GM18519 (cell line): ENCODE measurements at regions not wholly inside any gene's neighbourhood (a gene's known extent, or its start where the extent isn't known, plus 50 kb on each side); places are given as distances from the start of the nearest gene placed in this dataset.
"Not testable (repeated sequence)": the region's sequence is repeated elsewhere in the genome, so short reads cannot be mapped to it uniquely, and the experiment has no call there.

Experiments
- ATAC-seq: cut with Tn5 transposase; IDR thresholded peaks from one replicate; pipeline ENCODE4 v1.9.1; 2021; ENCODE audit warnings: mild to moderate bottlenecking, moderate library complexity; ENCODE audit not compliant: unreplicated experiment, low FRiP score

DNA sequence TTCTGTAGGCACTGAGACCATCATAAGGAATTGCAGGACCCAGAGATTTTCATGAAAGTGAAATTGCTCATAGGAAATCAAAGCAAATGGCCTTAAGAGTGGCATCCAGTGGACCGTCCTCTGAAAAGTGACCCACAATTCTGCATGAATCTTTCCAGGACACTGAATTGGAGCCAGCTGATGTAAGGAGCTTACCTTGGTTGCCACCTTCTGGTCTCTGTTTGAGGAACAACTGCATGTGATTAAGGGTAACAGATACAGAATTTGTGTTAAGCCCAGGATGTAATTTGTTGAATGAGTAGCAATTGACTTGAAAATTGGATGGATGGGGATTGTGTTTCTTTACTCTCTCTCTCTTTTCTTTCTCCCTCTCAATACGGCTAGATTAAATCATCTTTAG lies 49.9 kb upstream of the GAS1 start:
- ATAC-seq, result no peak

- no peak for ATAC-seq
Measured at GRCh38 chr9:86997951-86998350, 50.6 kb upstream of the GAS1 start.

DNA sequence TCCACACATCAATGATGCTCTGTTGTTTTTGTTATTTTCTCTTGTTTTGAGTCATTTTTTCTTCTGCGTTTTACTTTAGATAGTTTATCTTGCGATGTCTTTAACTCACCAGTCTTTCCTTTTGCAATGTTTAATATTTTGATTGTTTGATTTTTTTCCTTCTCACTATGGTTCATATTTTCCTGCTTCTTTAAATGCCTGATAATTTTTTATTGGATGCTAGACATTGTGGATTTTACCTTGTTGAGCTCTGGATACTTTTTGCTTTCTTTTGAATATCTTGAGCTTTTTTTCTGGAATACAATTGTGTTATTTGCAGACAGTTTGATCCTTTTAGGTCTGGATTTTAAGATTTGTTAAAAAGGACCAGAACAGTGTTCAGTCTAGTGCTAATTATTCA lies 55.2 kb upstream of the GAS1 start:
- ATAC-seq, result no peak

DNA sequence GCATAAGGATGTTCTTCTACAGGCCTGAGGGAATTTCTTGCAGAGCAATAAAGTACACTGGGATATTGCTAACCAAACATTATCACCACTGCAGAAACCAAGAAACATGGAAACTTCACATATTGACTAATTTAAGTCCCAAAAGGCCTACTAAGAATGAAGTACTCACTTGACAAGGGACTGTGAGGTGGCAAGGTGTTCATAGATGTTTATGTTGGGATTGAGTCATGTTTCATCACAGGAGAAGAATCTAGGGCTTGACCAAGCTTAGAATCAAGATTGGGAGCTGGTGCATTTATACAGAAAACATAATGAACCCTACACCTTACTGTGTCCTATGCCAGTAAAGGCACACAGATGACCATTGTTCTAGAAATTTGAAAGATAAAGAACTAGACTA lies 56.7 kb upstream of the GAS1 start:
- ATAC-seq, result no peak

- no peak for ATAC-seq
Measured at GRCh38 chr9:87006956-87007355, 59.6 kb upstream of the GAS1 start.

DNA sequence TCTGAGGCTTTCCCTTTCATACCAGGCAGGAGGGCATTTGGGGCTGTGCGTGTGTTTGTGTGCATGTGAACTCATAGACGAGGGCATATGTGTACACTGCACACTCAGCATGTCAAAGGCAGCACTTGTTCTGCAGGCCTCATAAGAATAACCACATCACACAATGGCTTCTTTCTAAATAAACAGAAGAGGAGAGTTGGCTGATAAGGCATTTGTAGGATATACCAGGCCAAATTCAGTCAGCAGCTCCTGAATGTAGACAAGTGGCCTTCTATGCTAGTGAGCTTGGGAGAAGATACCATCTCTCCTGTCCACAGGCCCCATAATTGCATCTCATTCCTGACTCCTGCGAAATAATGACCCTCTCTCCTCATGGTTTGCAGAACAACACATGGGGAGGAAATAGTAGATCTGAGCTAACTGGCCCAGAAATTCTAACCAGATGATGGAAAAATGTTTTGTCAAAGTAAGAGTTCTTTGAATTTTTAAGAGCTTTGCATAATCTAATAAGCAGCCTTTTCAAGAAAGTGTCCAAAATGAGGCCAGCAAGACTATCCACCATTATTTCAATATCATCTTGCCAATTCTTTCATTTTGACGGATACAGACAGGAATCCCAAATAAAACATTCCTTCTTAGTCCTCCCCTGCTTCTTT lies 60.5 kb upstream of the GAS1 start:
- ATAC-seq, result no peak

- no peak for ATAC-seq
Measured at GRCh38 chr9:87008667-87009066, 61.4 kb upstream of the GAS1 start.

- ATAC-seq, result no peak
Measured at GRCh38 chr9:87010626-87011025, 63.3 kb upstream of the GAS1 start.

GRCh38 chr9:87011551-87011950 lies 64.2 kb upstream of the GAS1 start:
- ATAC-seq, result no peak

- no peak for ATAC-seq
Measured at GRCh38 chr9:87013490-87013889, 66.2 kb upstream of the GAS1 start.

DNA sequence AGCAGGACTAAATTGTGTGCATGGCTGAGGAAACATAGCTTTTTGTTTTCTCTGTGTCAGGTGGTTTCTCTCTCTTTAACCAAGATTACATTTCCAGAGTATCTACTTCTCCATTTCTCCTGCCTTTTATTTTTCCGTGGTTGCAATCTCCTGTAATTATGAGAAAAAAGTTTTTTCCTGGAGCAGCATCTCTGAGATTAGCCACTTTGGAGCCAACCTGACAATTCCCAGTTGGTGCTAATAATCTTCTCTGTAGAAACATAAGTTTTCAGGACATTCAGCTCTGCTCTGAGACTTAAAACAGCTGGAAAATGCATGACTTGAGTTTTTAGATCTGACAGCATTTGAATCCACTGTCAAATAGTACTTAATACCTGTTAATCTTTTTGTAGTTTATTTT lies 67.1 kb upstream of the GAS1 start:
- ATAC-seq, result no peak

DNA sequence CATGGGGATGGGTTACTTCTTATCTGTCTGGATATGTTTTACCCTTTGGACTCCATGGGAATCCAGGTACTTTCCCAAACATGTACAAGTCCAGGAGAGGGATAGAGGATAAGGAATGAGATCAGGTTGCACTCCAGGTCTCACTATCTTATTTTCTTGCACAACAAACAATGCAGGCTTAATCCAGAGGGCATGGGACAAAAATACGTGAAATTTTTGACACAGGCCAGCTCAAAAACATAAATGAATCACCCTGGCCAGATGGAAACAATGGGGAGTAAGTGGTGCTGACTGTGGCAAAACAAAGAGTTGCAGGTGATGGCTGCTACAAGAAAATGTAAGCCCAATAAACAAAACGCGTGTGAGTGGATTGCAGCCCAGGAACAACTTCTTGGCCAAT lies 69.4 kb upstream of the GAS1 start:
- ATAC-seq, result no peak

- no peak for ATAC-seq
Measured at GRCh38 chr9:87020169-87020950, 73.1 kb upstream of the GAS1 start.

DNA sequence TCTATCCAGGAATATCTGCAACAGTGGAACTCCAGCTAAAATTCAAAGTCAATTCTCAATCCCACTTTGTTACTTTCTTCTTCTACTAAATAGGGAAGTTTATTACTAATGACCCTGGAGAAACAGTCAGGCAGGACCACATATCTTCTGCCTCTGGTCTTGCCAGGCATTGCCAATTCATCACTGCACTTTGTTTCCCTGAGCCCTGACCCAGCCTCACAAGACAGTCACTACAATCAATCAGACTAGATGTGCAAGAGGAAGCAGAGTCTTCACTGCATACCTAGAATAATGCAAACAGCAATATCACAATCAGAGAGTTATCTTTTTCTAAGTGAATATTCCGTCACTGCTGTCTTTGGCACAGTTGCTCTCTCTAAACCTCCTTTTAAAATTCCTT lies 74.9 kb upstream of the GAS1 start:
- ATAC-seq, result no peak

GRCh38 chr9:87026204-87026603 lies 78.9 kb upstream of the GAS1 start:
- no peak for ATAC-seq

DNA sequence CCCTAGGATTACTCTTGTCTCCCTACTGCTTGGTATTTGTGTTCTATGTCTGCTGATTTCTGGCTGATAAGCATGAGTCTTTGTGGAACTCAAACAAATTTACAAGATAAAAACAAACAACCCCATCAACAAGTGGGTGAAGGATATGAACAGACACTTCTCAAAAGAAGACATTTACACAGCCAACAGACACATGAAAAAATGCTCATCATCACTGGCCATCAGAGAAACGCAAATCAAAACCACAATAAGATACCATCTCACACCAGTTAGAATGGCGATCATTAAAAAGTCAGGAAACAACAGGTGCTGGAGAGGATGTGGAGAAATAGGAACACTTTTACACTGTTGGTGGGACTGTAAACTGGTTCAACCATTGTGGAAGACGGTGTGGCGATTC lies 81.5 kb upstream of the GAS1 start:
- ATAC-seq, result not testable (repeated sequence)

DNA sequence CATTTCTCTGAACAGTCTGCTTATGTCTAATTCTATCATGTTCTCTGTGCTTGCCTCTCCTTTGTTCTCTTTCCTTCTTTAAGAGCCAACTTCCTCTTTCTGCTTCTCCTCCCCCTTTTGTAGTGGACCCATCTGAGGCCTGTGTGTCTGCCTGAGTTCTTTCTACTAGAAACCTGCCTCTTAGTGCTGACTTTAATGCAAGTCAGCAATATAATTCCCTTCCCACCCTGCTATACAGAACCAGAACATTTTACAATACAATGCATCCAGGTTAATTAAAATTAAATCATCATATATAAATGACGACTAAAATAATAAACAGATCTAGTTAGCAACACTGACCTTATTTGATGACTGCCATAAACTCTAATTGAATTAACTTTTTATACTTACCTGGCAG lies 82.6 kb upstream of the GAS1 start:
- no peak for ATAC-seq

DNA sequence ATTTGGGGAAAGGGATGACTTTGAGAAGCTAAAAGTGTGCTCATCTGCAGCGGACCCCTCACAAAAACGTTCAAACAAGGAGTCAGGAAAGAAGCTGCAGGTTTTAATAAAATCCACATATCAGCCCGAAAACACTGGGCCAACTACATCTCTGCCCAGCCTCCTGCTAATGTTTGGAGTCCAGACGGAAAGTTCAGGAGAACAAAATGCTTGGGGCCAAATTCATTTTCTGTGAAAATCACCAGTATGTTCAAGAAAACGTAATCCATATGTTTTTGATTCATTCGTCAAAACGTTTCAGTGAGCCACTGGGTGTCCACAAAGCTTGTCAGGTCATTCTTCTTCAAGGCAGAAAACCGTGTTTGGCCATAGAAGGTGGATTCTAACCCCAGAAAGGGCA lies 87.5 kb upstream of the GAS1 start:
- no peak for ATAC-seq

DNA sequence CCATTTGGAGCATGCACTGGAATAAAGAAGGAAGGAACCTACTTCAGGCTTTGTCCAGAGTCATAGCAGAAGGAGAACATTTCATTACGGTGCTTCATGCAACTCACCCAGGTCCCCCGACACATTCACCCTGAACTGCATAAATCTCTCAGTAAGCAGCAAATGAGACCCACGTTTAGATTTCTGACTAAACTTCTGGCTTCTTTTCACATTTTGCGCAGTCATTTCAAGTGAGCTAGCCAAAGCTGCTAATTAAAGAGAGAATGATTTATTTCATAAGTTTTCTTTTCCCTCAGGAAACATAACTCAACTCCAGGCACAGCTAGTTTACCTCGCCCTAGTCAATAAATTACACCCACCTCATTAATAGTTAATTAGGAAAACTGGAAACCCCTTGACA lies 88.6 kb upstream of the GAS1 start:
- no peak for ATAC-seq

GRCh38 chr9:87036506-87036905 lies 89.2 kb upstream of the GAS1 start:
- ATAC-seq, result no peak

- no peak for ATAC-seq
Measured at GRCh38 chr9:87039809-87040392, 92.6 kb upstream of the GAS1 start.

GRCh38 chr9:87040410-87041009 lies 93.2 kb upstream of the GAS1 start:
- ATAC-seq, result no peak
